ENCODE measurements at regions not wholly inside any gene's neighbourhood (a gene's known extent, or its start where the extent isn't known, plus 50 kb on each side); places are given as distances from the start of the nearest gene placed in this dataset.
A peak's percentile ranks its signal among the peaks of the same experiment; 100 is the strongest.

- no peak for ATAC-seq
- intact Hi-C loops (cut with DNase I, micrococcal nuclease): no loop called here
- no peak for DNase-seq
Observed at GRCh38 chr6:71419217-71420094, 130.8 kb downstream of the OGFRL1 start.

- ATAC-seq (peak; percentile 44), DNase-seq (peak in 1 of 2 donors; percentile 29)
- intact Hi-C loops (cut with DNase I, micrococcal nuclease): no loop called here
Observed at GRCh38 chr6:71420095-71420692, 131.6 kb downstream of the OGFRL1 start.

GRCh38 chr6:71420693-71421328, 132.2 kb downstream of the OGFRL1 start:
- DNase-seq: peak; percentile 79 to 91
- intact Hi-C loops (cut with DNase I, micrococcal nuclease): no loop called here
- ATAC-seq: peak; percentile 90

GRCh38 chr6:71421611-71422010, 133.0 kb downstream of the OGFRL1 start:
- ATAC-seq (no peak), DNase-seq (no peak)
- intact Hi-C loops (cut with DNase I, micrococcal nuclease): no loop called here

- intact Hi-C loops (cut with DNase I, micrococcal nuclease): no loop called here
- no peak for DNase-seq
- no peak for ATAC-seq
Observed at GRCh38 chr6:71430018-71430417, 141.4 kb downstream of the OGFRL1 start.

GRCh38 chr6:71433441-71433840, 144.8 kb downstream of the OGFRL1 start:
- intact Hi-C loops (cut with DNase I, micrococcal nuclease): no loop called here
- DNase-seq: no peak
- ATAC-seq: no peak

- intact Hi-C loops (cut with DNase I, micrococcal nuclease): no loop called here
- DNase-seq (no peak), ATAC-seq (no peak)
Observed at GRCh38 chr6:71444222-71444621, 155.6 kb downstream of the OGFRL1 start.

GRCh38 chr6:71446057-71446456, 157.4 kb downstream of the OGFRL1 start:
- intact Hi-C loops (cut with DNase I, micrococcal nuclease): no loop called here
- DNase-seq (no peak), ATAC-seq (no peak)

GRCh38 chr6:71446470-71446869, 157.9 kb downstream of the OGFRL1 start:
- ATAC-seq (no peak), DNase-seq (no peak)
- intact Hi-C loops (cut with DNase I, micrococcal nuclease): no loop called here

GRCh38 chr6:71452697-71453370, 164.2 kb downstream of the OGFRL1 start:
- DNase-seq (no peak), ATAC-seq (no peak)
- intact Hi-C loops (cut with DNase I, micrococcal nuclease): no loop called here

- no peak for DNase-seq
- no peak for ATAC-seq
- intact Hi-C loops (cut with DNase I, micrococcal nuclease): no loop called here
Observed at GRCh38 chr6:71453371-71453706, 164.7 kb downstream of the OGFRL1 start.

GRCh38 chr6:71454056-71454455, 165.4 kb downstream of the OGFRL1 start:
- ATAC-seq (no peak), DNase-seq (no peak)
- intact Hi-C loops (cut with DNase I, micrococcal nuclease): no loop called here

GRCh38 chr6:71457929-71458328, 169.3 kb downstream of the OGFRL1 start:
- DNase-seq (no peak), ATAC-seq (no peak)
- intact Hi-C loops (cut with DNase I, micrococcal nuclease): no loop called here

- ATAC-seq: no peak
- no peak for DNase-seq
- intact Hi-C loops (cut with DNase I, micrococcal nuclease): no loop called here
Observed at GRCh38 chr6:71459162-71459561, 170.6 kb downstream of the OGFRL1 start.

GRCh38 chr6:71460933-71461332, 172.3 kb downstream of the OGFRL1 start:
- no peak for DNase-seq
- no peak for ATAC-seq
- intact Hi-C loops (cut with DNase I, micrococcal nuclease): no loop called here

- intact Hi-C loops (cut with DNase I, micrococcal nuclease): no loop called here
- no peak for DNase-seq
- no peak for ATAC-seq
Observed at GRCh38 chr6:71463061-71463460, 174.4 kb downstream of the OGFRL1 start.

- DNase-seq (no peak), ATAC-seq (no peak)
- intact Hi-C loops (cut with DNase I, micrococcal nuclease): no loop called here
Observed at GRCh38 chr6:71465096-71465495, 176.5 kb downstream of the OGFRL1 start.

GRCh38 chr6:71466362-71466761, 177.8 kb downstream of the OGFRL1 start:
- ATAC-seq: no peak
- intact Hi-C loops (cut with DNase I, micrococcal nuclease): no loop called here

GRCh38 chr6:71468038-71468437, 179.4 kb downstream of the OGFRL1 start:
- ATAC-seq (no peak), DNase-seq (no peak)
- intact Hi-C loops (cut with DNase I, micrococcal nuclease): no loop called here

More at GRCh38 chr6:71466362-71466761, 177.8 kb downstream of the OGFRL1 start:
- no peak for DNase-seq

All from left colon (tissue), 2 donors.